Fibroblast of lung (primary cell): ENCODE measurements at regions not wholly inside any gene's neighbourhood (a gene's known extent, or its start where the extent isn't known, plus 50 kb on each side); places are given as distances from the start of the nearest gene placed in this dataset.

Source experiments
- DNase-seq, 2 donors: peaks; one replicate each; pipeline versions ENCODE4 v3.0.0 to v3.0.0-alpha.2; 2010; ENCODE audit warnings: low read depth in 2 of 2
- H2AFZ ChIP-seq: 2 replicates; pipeline ENCODE4 v1.5.1; 2012; ENCODE audit warnings: low read length, control low read depth, inconsistent platforms
- H3K27ac ChIP-seq: 2 replicates; pipeline ENCODE4 v1.5.1; 2011; ENCODE audit warnings: low read length, control low read depth; ENCODE audit not compliant: insufficient read depth
- H3K27me3 ChIP-seq: 2 replicates; pipeline ENCODE4 v1.5.1; 2011; ENCODE audit warnings: mild to moderate bottlenecking, low read length; ENCODE audit not compliant: control insufficient read depth, insufficient read depth
- H3K36me3 ChIP-seq: 2 replicates; pipeline ENCODE4 v1.5.1; 2011; ENCODE audit warnings: low read length; ENCODE audit not compliant: control insufficient read depth, insufficient read depth
- H3K4me1 ChIP-seq: 2 replicates; pipeline ENCODE4 v1.5.1; 2011; ENCODE audit warnings: low read length; ENCODE audit not compliant: control insufficient read depth, insufficient read depth; ENCODE audit errors: extremely low read depth
- H3K4me2 ChIP-seq: 2 replicates; pipeline ENCODE4 v1.5.1; 2011; ENCODE audit warnings: low read length, control low read depth; ENCODE audit not compliant: insufficient read depth; ENCODE audit errors: extremely low read depth
- H3K4me3 ChIP-seq, 4 experiments: fragments of 200-600 bp in 1 of 4; sonication (generic) in 1 of 4; replicated peaks in 1 of 4; 2 replicates each; pipeline ENCODE4 v1.5.1; 2011 to 2016; ENCODE audit warnings: low read length in 4 of 4, low read depth in 3 of 4, mild to moderate bottlenecking in 3 of 4, control low read depth in 2 of 4, inconsistent platforms in 1 of 4, mixed read lengths in 1 of 4; ENCODE audit not compliant: insufficient read depth in 1 of 4; ENCODE audit errors: control extremely low read depth in 1 of 4
- H3K79me2 ChIP-seq: 2 replicates; pipeline ENCODE4 v1.5.1; 2012; ENCODE audit warnings: mild to moderate bottlenecking, low read length, inconsistent platforms; ENCODE audit not compliant: control insufficient read depth, insufficient read depth
- H3K9ac ChIP-seq: 2 replicates; pipeline ENCODE4 v1.5.1; 2011; ENCODE audit warnings: mild to moderate bottlenecking, low read length, control low read depth; ENCODE audit not compliant: insufficient read depth
- H3K9me3 ChIP-seq: 2 replicates; pipeline ENCODE4 v1.5.1; 2012; ENCODE audit warnings: low read depth, low read length; ENCODE audit not compliant: control insufficient read depth, insufficient read depth
- H4K20me1 ChIP-seq: 2 replicates; pipeline ENCODE4 v1.5.1; 2011; ENCODE audit warnings: low read length; ENCODE audit not compliant: control insufficient read depth, insufficient read depth; ENCODE audit errors: extremely low read depth
- CTCF ChIP-seq, 2 donors: IDR thresholded peaks in 1 of 2; conservative IDR thresholded peaks in 1 of 2; 1 replicate in 1 of 2; 2 replicates in 1 of 2; pipeline ENCODE4 v1.5.1; 2011 to 2012; ENCODE audit warnings: low read length in 2 of 2, control low read depth in 1 of 2, inconsistent platforms in 1 of 2, low read depth in 1 of 2, mild to moderate bottlenecking in 1 of 2
- EZH2 ChIP-seq: IDR thresholded peaks from 2 replicates; pipeline ENCODE4 v1.5.1; 2012; ENCODE audit warnings: low read length, control low read depth, mild to moderate bottlenecking; ENCODE audit errors: missing control alignments

- H3K4me1 ChIP-seq: no peaks in the 10 kb centered on the region
- no peak overlapping the region for H3K4me3 ChIP-seq
- H3K4me2 ChIP-seq: no peak overlapping the region
- H3K27me3 ChIP-seq: no peaks in the 10 kb centered on the region
- TF ChIP-seq CTCF (conservative IDR thresholded peaks at IDR 0.05 in 1 of 2, IDR thresholded peaks at IDR 0.05 in 1 of 2; ENCODE audit: low read depth in 1 of 2, low read length in 2 of 2) (no peak), EZH2 (no peak)
- no peaks in the 10 kb centered on the region for H3K9me3 ChIP-seq
- H3K79me2 ChIP-seq: no peaks in the 10 kb centered on the region
- H2AFZ ChIP-seq: no peak overlapping the region
- H4K20me1 ChIP-seq: no peaks in the 10 kb centered on the region
- H3K36me3 ChIP-seq: no peaks in the 10 kb centered on the region
- DNase-seq: no peak
- no peak overlapping the region for H3K27ac ChIP-seq
- H3K9ac ChIP-seq: no peak overlapping the region
These were observed 2276.2 kb downstream of the TP53TG3F start for GRCh38 chr16:35735403-35736251.

GRCh38 chr16:35736546-35736945 is 2277.1 kb downstream of the TP53TG3F start:
- Histone ChIP-seq H3K9ac (no peak overlapping the region), H3K36me3 (no peaks in the 10 kb centered on the region), H4K20me1 (no peaks in the 10 kb centered on the region), H3K27me3 (no peaks in the 10 kb centered on the region), H3K4me1 (no peaks in the 10 kb centered on the region), H3K4me3 (no peak overlapping the region), H3K27ac (no peak overlapping the region), H3K9me3 (no peaks in the 10 kb centered on the region), H2AFZ (no peak overlapping the region), H3K79me2 (no peaks in the 10 kb centered on the region), H3K4me2 (no peak overlapping the region)
- no peak for DNase-seq
- no peak for TF ChIP-seq EZH2
- TF ChIP-seq CTCF (conservative IDR thresholded peaks at IDR 0.05 in 1 of 2, IDR thresholded peaks at IDR 0.05 in 1 of 2; ENCODE audit: low read depth in 1 of 2, low read length in 2 of 2): no peak

- TF ChIP-seq EZH2 (no peak), CTCF (conservative IDR thresholded peaks at IDR 0.05 in 1 of 2, IDR thresholded peaks at IDR 0.05 in 1 of 2; ENCODE audit: low read depth in 1 of 2, low read length in 2 of 2) (no peak)
- Histone ChIP-seq H4K20me1 (no peaks in the 10 kb centered on the region), H3K27me3 (no peaks in the 10 kb centered on the region), H3K4me1 (no peaks in the 10 kb centered on the region), H3K4me3 (no peak overlapping the region), H3K36me3 (no peaks in the 10 kb centered on the region), H2AFZ (no peak overlapping the region), H3K27ac (no peak overlapping the region), H3K9ac (no peak overlapping the region), H3K79me2 (no peaks in the 10 kb centered on the region), H3K9me3 (no peaks in the 10 kb centered on the region), H3K4me2 (no peak overlapping the region)
- no peak for DNase-seq
These were observed 2277.7 kb downstream of the TP53TG3F start for GRCh38 chr16:35737076-35737475.
